Caco-2 (cell line): ENCODE measurements at regions not wholly inside any gene's neighbourhood (a gene's known extent, or its start where the extent isn't known, plus 50 kb on each side); places are given as distances from the start of the nearest gene placed in this dataset.

Experiments
- BruUV-seq: library from RNA; stranded (reverse); fragments of 400-500 nt; replicated peaks from 2 replicates; lab custom pipeline; 2021; lab: Mats Ljungman, UMichigan
- CTCF ChIA-PET: fragments of 300-600 bp; sonication (Branson Sonifier 250); formaldehyde crosslinking; loops from one replicate; lab custom pipeline; 2022; ENCODE audit warnings: antibody characterized with exemption; lab: Charles Lee
- POLR2A ChIA-PET: fragments of 300-600 bp; sonication (Branson Sonifier 250); formaldehyde crosslinking; loops from one replicate; lab custom pipeline; 2022; ENCODE audit warnings: antibody characterized with exemption; lab: Charles Lee
- DNase-seq, 2 experiments: peaks; one replicate each; pipeline versions ENCODE4 v3.0.0 to v3.0.0-alpha.2; 2020 to 2022
- H3K27me3 ChIP-seq: replicated peaks from 2 replicates; pipeline ENCODE4 v1.6.0; 2011; ENCODE audit warnings: low read length; ENCODE audit not compliant: control insufficient read depth, insufficient read depth
- H3K36me3 ChIP-seq: 2 replicates; pipeline ENCODE4 v1.5.1; 2011; ENCODE audit warnings: low read length; ENCODE audit not compliant: control insufficient read depth, insufficient read depth
- H3K4me1 ChIP-seq: fragments of 250-450 bp; sonication (Bioruptor Pico); 2 replicates; pipeline ENCODE4 v1.5.1; 2020; ENCODE audit warnings: mild to moderate bottlenecking
- H3K4me3 ChIP-seq: 2 replicates; pipeline ENCODE4 v1.5.1; 2011; ENCODE audit warnings: low read depth, mild to moderate bottlenecking, control low read depth, low read length
- H3K9me3 ChIP-seq: fragments of 250-450 bp; sonication (Bioruptor Pico); 2 replicates; pipeline ENCODE4 v1.5.1; 2020; ENCODE audit warnings: mild to moderate bottlenecking, moderate library complexity
- H3K27ac Mint-ChIP-seq: one replicate; pipeline ENCODE4 v1.8.0; 2022; ENCODE audit warnings: mixed read lengths; ENCODE audit not compliant: unreplicated experiment
- H3K27me3 Mint-ChIP-seq: one replicate; pipeline ENCODE4 v1.8.0; 2022; ENCODE audit warnings: mixed read lengths; ENCODE audit not compliant: insufficient read depth, unreplicated experiment
- H3K36me3 Mint-ChIP-seq: one replicate; pipeline ENCODE4 v1.8.0; 2022; ENCODE audit warnings: mild to moderate bottlenecking, mixed read lengths; ENCODE audit not compliant: insufficient read depth, unreplicated experiment
- H3K4me1 Mint-ChIP-seq: one replicate; pipeline ENCODE4 v1.8.0; 2022; ENCODE audit warnings: low read depth, mixed read lengths; ENCODE audit not compliant: unreplicated experiment
- H3K4me3 Mint-ChIP-seq: one replicate; pipeline ENCODE4 v1.8.0; 2022; ENCODE audit warnings: mild to moderate bottlenecking, moderate library complexity, mixed read lengths; ENCODE audit not compliant: unreplicated experiment
- H3K9me3 Mint-ChIP-seq: one replicate; pipeline ENCODE4 v1.8.0; 2022; ENCODE audit warnings: mixed read lengths; ENCODE audit not compliant: unreplicated experiment
- intact Hi-C: fragments of 100-400 bp; cut with micrococcal nuclease; formaldehyde crosslinking; loops from one replicate; pipeline ENCODE4 v1.10.0; 2022; ENCODE audit not compliant: unreplicated experiment
- TF ChIP-seq, protein P1 (sequence below), 2 experiments: fragments of 200-600 bp in 1 of 2; IDR thresholded peaks; 1 replicate in 1 of 2; 2 replicates in 1 of 2; pipeline versions ENCODE4 v1.5.1 to v1.8.0; 2011 to 2022; ENCODE audit warnings: antibody characterized with exemption in 1 of 2, control low read depth in 1 of 2, inconsistent platforms in 1 of 2, low read depth in 1 of 2, low read length in 1 of 2, mild to moderate bottlenecking in 1 of 2, moderate library complexity in 1 of 2; ENCODE audit not compliant: insufficient read depth in 1 of 2, severe bottlenecking in 1 of 2, unreplicated experiment in 1 of 2

DNA sequence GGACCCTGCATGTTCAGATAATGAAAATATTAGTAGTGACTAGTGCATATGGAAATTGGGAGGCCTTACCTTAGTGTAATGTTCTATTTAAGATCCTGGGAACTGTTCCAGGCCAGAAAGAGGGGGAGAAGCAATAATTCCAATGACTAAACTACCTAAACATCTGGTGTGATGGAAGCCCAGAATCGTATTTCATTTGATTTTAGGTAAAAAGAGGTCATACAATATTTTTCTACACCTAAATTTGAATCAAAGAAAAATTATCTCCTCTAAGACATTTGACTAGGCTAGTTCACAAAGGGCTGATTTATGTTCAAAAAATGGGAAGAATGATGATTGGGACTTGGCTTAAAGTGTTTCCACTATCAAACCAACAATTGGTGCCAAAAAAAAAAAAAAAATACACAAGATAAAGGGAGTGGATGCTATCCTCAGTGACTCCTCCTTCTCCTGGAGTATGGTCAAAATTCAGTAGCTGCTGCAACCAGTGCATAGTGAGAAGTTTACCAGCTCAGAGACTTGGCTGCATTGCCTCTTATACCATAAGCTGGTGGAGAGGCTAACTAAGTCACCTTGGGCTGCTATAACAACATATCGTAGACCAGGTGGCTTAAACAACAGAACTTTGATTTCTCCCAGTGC is 1038.3 kb upstream of the ACVR2A start:
- Histone ChIP-seq H3K4me1 (no peaks in the 10 kb centered on the region), H3K36me3 (no peaks in the 10 kb centered on the region), H3K9me3 (no peaks in the 10 kb centered on the region), H3K27me3 (no peaks in the 10 kb centered on the region), H3K4me3 (no peak overlapping the region)
- H3K9me3 Mint-ChIP-seq: no peaks in the 10 kb centered on the region
- TF ChIP-seq, protein P1, sequence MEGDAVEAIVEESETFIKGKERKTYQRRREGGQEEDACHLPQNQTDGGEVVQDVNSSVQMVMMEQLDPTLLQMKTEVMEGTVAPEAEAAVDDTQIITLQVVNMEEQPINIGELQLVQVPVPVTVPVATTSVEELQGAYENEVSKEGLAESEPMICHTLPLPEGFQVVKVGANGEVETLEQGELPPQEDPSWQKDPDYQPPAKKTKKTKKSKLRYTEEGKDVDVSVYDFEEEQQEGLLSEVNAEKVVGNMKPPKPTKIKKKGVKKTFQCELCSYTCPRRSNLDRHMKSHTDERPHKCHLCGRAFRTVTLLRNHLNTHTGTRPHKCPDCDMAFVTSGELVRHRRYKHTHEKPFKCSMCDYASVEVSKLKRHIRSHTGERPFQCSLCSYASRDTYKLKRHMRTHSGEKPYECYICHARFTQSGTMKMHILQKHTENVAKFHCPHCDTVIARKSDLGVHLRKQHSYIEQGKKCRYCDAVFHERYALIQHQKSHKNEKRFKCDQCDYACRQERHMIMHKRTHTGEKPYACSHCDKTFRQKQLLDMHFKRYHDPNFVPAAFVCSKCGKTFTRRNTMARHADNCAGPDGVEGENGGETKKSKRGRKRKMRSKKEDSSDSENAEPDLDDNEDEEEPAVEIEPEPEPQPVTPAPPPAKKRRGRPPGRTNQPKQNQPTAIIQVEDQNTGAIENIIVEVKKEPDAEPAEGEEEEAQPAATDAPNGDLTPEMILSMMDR (IDR thresholded peaks at IDR 0.05; ENCODE audit: insufficient read depth in 1 of 2, low read depth in 1 of 2, low read length in 1 of 2, severe bottlenecking in 1 of 2, unreplicated experiment in 1 of 2): no peak
- no peaks in the 10 kb centered on the region for H3K4me1 Mint-ChIP-seq
- no peak overlapping the region for H3K4me3 Mint-ChIP-seq
- intact Hi-C loops: no loop called here
- H3K27me3 Mint-ChIP-seq: peaks cover 4% of the 10 kb centered on the region
- DNase-seq: no peak
- ChIA-PET POLR2A (no interaction called here), CTCF (no interaction called here)
- BruUV-seq: no TSS peak
- no peaks in the 10 kb centered on the region for H3K36me3 Mint-ChIP-seq
- no peak overlapping the region for H3K27ac Mint-ChIP-seq

DNA sequence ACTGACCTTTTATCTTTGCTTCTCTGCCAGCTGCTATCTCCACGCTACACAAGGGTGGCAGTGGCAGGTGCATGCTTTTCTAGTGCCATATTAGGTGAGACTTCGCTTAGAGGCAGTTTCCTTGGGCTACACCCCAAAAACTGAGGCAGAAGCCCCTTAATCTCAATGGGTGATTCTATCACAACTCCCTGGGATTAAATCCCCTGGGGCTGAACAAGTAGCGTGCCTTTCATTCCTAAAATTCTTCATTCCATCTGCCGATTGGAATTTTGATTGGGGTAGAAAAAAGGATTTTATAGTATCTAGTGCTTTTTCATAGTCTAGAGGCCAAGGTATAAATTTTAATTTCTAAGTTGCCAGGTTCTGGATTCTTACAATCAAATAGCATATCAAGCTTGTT is 1040.5 kb upstream of the ACVR2A start:
- Mint-ChIP-seq H3K36me3 (no peaks in the 10 kb centered on the region), H3K4me1 (no peaks in the 10 kb centered on the region), H3K9me3 (no peaks in the 10 kb centered on the region), H3K4me3 (no peak overlapping the region), H3K27ac (no peak overlapping the region), H3K27me3 (no peaks in the 10 kb centered on the region)
- ChIA-PET POLR2A (no interaction called here), CTCF (no interaction called here)
- H3K27me3 ChIP-seq: no peaks in the 10 kb centered on the region
- DNase-seq: no peak
- no peaks in the 10 kb centered on the region for H3K9me3 ChIP-seq
- no peaks in the 10 kb centered on the region for H3K4me1 ChIP-seq
- no peaks in the 10 kb centered on the region for H3K36me3 ChIP-seq
- no peak overlapping the region for H3K4me3 ChIP-seq
- TF ChIP-seq, protein P1 (IDR thresholded peaks at IDR 0.05; ENCODE audit: insufficient read depth in 1 of 2, low read depth in 1 of 2, low read length in 1 of 2, severe bottlenecking in 1 of 2, unreplicated experiment in 1 of 2): no peak
- no TSS peak for BruUV-seq
- intact Hi-C loops: no loop called here

DNA sequence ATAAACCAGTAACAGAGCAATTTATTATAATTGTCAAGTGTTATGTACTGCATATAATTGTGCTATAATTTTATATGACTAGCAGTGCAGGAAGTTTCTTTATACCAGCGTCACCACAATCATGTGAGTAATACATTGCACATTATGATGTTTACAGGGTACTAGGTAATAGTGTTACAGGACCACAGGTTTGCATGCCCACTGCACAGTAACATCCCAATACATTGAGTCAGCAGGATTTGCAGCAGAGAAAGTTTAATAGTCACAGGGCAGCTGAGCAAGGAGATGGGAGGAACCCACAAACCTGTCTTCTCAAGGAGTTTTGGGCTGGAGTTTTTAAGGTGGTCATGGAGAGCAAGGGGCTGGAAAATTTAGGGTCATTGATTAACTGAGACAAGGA is 1042.9 kb upstream of the ACVR2A start:
- H3K27me3 Mint-ChIP-seq: no peaks in the 10 kb centered on the region
- H3K9me3 Mint-ChIP-seq: no peaks in the 10 kb centered on the region
- H3K9me3 ChIP-seq: no peaks in the 10 kb centered on the region
- H3K4me1 Mint-ChIP-seq: no peaks in the 10 kb centered on the region
- TF ChIP-seq, protein P1 (IDR thresholded peaks at IDR 0.05; ENCODE audit: insufficient read depth in 1 of 2, low read depth in 1 of 2, low read length in 1 of 2, severe bottlenecking in 1 of 2, unreplicated experiment in 1 of 2): no peak
- H3K27me3 ChIP-seq: no peaks in the 10 kb centered on the region
- no TSS peak for BruUV-seq
- H3K4me3 Mint-ChIP-seq: no peak overlapping the region
- intact Hi-C loops: no loop called here
- no peak overlapping the region for H3K4me3 ChIP-seq
- POLR2A ChIA-PET: no interaction called here
- H3K36me3 ChIP-seq: no peaks in the 10 kb centered on the region
- DNase-seq: no peak
- no peak overlapping the region for H3K27ac Mint-ChIP-seq
- H3K4me1 ChIP-seq: no peaks in the 10 kb centered on the region
- no peaks in the 10 kb centered on the region for H3K36me3 Mint-ChIP-seq
- CTCF ChIA-PET: no interaction called here
